UCSD-AML1 (cell line): ENCODE measurements at regions not wholly inside any gene's neighbourhood (a gene's known extent, or its start where the extent isn't known, plus 50 kb on each side); places are given as distances from the start of the nearest gene placed in this dataset.
"Not testable (repeated sequence)": the region's sequence is repeated elsewhere in the genome, so short reads cannot be mapped to it uniquely, and the experiment has no call there.

Source experiments
- DNase-seq: peaks from one replicate; lab custom pipeline; 2025; ENCODE audit not compliant: unreplicated experiment; lab: John Stamatoyannopoulos, UW

DNA sequence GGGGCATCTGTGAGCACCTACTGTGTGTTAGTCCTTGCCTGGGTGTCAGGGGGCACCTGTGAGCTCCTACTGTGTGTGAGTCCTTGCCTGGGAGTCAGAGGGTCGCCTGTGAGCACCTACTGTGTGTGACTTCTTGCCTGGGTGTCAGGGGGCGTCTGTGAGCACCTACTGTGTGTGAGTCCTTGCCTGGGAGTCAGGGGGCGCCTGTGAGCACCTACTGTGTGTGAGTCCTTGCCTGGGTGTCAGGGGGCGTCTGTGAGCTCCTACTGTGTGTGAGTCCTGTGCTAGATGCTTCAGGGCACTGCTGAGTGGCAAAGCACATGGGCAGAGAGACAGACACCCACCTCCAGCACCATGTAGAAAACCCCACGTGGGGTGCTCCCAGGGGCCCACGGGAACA, 66.9 kb upstream of the COL5A1 start:
- not testable (repeated sequence) for DNase-seq

DNA sequence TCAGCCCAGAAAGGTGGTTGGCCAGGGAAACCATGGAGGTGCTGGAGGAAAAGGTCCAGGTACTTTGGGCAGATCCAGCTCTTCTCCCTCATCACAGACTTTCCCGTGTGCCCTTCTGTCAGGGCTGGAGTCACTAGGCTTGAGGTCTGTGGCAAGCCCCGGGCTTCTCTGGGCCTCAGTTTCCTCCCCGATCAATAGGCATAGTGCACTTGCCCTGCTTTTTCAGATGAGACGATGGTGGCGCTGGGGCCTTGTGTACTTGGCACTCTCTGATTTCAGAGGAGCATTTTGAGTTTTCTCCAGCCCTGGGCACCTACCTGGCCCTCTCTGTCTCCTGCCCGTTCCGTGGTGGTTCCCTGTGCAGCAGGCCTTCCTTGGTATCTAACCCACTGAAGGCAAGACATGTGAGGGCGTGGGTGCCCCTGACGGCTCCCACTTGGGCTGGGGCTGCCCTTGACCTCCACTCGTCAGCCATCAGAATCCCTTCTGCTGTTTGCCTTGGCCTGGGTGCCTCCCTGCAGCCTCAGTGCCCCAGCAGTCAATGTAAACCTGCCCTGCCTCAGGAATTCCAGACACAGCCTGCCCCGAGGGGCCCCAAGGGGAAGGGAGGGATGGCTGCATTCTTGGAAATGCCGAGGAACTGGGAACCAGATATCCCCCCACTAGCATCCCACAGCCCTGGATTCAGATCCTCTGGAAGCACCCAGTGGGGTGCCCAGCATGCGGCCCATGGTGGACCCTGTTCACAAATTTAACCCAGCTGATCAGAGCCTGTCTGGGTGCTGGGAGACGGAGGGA, 66.3 kb upstream of the COL5A1 start:
- DNase-seq: no peak

DNA sequence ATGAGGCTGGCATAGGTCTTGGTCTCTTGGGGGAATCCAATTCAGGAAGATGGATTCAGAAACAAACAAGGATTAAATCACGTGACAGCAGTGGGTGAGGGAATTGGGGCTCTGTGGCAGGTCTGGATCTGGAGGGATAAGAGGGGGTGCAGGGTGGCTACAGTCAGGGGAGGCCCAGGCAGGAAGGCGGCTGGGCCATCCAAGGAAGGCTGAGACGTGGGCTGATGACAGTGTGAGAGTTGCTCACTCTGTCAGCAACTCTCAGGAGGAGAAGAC, 65.8 kb upstream of the COL5A1 start:
- no peak for DNase-seq

DNA sequence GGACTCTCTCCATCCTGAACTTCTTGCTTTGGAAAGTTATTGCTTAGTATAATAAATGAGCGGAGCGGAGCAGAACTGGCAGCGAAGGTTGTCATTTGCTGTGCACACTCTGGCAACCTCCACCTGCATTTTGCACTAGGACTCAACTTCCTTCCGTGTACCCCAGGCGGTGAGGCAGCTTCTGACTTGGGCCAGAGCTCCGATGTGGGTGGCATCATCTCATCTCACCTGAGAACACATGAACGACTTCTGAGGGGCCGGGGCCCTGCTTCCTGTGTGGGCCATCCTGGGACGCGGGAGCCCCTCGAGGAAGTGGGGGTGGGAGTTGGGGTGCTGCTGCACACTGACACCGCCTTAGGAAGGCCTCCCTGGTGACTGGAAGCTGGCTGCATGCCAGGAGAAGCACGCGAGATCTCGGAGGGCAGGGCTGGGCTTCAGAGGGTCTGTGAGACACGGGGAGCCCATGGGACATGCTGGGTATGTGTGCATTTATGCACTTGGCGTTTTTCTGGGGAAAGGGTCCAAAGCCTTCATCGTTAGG, 56.5 kb upstream of the COL5A1 start:
- DNase-seq: no peak

DNA sequence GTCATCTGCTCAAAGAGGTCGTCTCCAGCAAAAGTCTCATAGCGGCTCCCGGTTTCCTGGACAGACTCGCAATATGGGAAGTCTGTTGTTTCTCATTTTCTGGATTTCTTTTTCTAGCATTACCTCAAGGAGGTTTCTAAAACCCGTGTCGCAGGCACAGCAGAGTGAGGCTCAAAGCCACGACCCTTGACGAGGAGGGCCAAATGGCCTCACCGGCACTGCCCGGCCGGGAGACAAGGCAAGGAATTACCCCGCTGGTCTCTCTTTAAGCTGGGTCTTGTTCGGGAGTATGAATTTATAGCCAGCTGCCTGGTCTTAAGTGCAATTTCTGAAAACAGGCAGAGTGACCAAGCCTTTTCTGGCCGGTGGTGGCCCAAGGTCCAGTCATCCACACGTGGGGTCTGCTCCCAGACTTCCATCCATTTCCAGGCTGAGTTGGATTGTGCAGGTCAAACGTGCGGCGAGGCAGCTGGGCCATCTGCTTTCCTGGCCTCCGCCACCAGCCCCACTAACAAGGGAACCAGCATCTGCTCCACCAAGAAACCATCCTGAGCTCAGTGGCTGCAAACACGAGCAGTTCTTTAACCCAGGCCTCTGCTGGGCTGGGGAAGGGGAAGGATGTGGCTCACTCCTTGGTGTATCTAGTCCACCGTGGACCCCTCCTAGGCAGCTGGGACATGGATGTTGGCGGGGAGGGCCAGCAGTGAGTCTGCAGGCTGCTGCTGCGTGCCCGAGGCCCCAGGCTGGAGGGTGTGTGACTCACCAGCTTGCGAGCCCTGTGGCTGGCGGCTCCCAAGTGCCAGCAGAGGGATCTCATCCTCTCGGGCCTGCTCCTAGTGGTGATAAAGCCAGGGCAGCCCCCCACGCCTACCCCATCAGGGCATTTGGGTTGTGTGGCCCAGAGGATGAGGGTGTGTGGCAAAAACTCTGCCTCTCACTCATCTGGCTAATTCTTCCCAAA, 55.6 kb upstream of the COL5A1 start:
- DNase-seq: peak; percentile 48

DNA sequence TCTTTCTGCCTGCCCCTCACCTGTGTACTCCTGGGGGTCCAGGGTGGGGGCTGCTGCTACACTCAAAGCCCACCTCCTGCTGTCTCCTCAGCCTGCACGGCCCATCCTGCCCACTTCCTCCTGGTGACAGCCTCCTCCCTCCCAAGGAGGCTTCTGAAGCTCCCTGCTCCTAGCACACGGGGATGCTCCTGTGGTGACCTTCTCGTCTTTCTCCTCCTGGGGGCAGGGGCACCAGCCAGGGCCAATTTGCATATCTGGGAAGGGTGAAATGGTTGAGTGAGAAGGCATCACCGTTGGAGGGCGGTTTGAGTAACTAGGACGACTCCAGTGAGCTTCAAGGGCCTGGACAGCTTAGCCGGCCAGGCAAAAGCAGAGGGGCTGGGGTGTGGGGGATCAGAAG, 51.9 kb upstream of the COL5A1 start:
- no peak for DNase-seq

DNA sequence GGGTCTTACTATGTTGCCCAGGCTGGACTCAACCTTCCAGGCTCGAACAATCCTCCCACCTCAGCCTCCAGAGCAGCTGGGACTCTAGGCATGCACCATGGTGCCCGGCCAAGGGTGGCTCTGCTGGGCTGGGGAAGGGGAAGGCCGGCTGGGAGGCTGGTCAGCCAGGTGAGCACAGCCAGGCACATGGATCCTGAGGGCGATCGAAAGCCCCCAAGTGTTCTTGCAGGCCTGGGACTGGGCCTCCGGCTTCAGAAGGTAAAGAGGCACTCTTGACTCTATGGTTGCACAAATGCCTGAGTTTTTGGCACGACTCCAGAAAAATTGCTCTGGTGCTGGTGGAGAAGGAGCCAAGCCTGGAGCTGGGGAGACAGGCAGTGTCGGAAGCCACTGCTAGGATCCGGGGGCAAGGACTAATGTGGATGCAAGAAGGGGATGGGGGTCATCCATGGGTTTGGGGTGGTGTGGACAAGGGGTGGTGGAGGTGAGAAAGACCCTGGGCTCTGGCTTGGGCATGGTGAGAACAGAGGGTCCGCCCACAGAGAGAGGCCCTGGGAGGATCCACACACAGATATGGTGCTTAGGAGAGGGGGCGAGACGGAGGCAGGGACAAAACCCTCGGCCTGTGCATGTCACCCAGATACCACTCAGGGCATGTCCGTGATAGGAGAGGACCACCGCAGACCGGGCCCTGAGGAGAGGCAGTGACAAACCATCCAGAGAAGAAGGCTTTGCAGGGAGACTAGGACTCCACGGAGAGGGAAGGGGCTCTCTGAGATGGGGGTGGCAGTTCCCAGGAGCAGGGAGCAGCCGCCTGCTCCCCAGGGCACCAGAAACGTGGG, 51.1 kb upstream of the COL5A1 start:
- DNase-seq: no peak

DNA sequence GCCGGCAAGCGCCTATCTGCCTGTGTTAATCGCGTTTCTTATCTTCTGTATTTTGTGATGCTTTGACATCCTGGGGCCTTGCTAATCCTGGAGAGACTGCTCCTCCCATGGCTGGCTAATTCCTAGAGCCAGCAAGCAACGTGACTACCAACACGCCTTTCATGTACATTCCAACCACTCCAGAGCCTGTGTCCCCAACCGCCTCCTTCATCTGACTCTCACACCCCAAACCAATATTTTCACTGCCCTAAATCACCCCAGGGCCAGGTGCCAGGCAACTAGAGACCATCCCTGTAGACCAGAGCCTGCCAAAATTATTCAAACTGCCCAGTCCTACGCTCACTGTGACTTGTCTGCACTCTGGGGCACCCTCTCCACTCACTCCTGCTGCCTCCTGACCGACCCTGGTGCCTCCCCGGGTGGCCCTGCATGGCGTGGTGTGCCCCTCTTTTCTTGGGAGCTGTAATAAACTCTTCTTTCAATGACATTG, 50.5 kb upstream of the COL5A1 start:
- no peak for DNase-seq

DNA sequence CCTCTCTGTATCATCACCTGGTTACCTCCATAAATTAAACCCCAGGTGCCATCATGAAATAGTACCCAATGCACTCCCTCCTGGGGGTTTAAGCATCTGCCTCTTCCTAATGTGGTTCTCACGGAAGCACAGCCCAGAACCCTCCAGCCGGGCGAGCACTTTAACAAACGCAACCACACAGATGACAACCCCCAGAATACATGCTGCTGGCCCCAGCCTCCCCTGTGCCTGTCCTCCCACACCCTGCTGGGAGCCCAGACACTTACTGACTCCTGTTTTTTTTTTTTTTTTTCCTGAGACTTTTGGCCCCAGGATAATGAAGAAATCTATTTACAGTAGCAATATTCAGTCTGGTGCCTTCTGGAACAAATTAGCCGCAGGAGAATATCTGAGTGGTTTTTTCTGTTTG, 50.0 kb upstream of the COL5A1 start:
- no peak for DNase-seq
